ENCODE measurements at regions not wholly inside any gene's neighbourhood (a gene's known extent, or its start where the extent isn't known, plus 50 kb on each side); places are given as distances from the start of the nearest gene placed in this dataset.

- Histone ChIP-seq H3K4me1 (no peaks in the 10 kb centered on the region), H3K36me3 (no peaks in the 10 kb centered on the region), H3K9me3 (no peaks in the 10 kb centered on the region), H3K4me3 (no peak overlapping the region), H3K27me3 (no peaks in the 10 kb centered on the region), H3K27ac (no peak overlapping the region)
- intact Hi-C loops (cut with DNase I), result no loop called here
- peak; percentile 13 for ATAC-seq
- no peak for DNase-seq
- TF ChIP-seq CTCF (IDR thresholded peaks at IDR 0.05), result no peak
Observed at GRCh38 chr5:110019119-110019518, 329.4 kb downstream of the MAN2A1 start.

DNA sequence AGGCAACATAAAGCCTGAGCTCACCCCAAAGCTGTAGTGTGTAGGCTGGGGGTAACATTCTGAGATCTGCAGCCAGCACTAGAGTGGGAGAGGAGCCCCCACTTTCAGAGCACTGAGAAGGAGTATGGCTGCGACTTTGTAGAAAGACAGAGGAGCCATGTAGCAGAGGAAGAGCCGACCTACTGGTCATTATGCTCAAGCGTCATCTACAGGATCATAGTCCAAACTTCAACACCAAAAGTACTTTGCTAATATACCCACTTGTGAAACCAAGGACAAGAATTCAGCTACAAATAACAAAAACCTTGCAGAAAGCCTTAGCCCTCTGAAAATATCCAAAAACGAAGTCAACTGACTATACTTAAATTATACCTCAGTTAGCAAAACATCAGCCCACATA lies 330.1 kb downstream of the MAN2A1 start:
- no peaks in the 10 kb centered on the region for H3K27me3 ChIP-seq
- ATAC-seq (no peak), DNase-seq (no peak)
- no peak for TF ChIP-seq CTCF (IDR thresholded peaks at IDR 0.05)
- no peaks in the 10 kb centered on the region for H3K9me3 ChIP-seq
- intact Hi-C loops (cut with DNase I), result no loop called here
- no peaks in the 10 kb centered on the region for H3K36me3 ChIP-seq
- no peak overlapping the region for H3K27ac ChIP-seq
- no peaks in the 10 kb centered on the region for H3K4me1 ChIP-seq
- H3K4me3 ChIP-seq, result no peak overlapping the region

- TF ChIP-seq CTCF (IDR thresholded peaks at IDR 0.05), result no peak
- H3K27ac ChIP-seq, result no peak overlapping the region
- intact Hi-C loops (cut with DNase I), result no loop called here
- H3K4me1 ChIP-seq, result no peaks in the 10 kb centered on the region
- H3K36me3 ChIP-seq, result no peaks in the 10 kb centered on the region
- no peak overlapping the region for H3K4me3 ChIP-seq
- ATAC-seq (no peak), DNase-seq (no peak)
- H3K27me3 ChIP-seq, result no peaks in the 10 kb centered on the region
- no peaks in the 10 kb centered on the region for H3K9me3 ChIP-seq
Observed at GRCh38 chr5:110021251-110021650, 331.5 kb downstream of the MAN2A1 start.

DNA sequence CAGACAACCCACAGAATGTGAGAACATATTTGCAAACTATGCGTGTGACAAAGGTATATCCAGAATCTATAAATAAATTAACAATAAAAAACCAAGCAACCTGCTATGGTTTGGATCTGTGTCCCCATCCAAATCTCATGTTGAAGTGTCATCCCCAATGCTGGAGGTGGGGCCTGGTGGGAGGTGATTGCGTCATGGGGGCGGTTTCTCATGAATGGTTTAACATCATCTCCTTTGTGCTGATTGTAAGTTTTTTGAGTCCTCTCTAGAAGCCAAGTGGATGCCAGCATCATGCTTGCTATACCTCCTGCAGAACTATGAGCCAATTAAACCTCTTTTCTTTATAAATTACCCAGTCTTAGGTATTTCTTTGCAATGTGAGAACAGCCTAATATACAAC lies 335.4 kb downstream of the MAN2A1 start:
- Histone ChIP-seq H3K9me3 (no peaks in the 10 kb centered on the region), H3K4me3 (no peak overlapping the region), H3K27me3 (no peaks in the 10 kb centered on the region), H3K4me1 (no peaks in the 10 kb centered on the region), H3K36me3 (no peaks in the 10 kb centered on the region), H3K27ac (no peak overlapping the region)
- ATAC-seq (no peak), DNase-seq (no peak)
- intact Hi-C loops (cut with DNase I), result no loop called here
- no peak for TF ChIP-seq CTCF (IDR thresholded peaks at IDR 0.05)

DNA sequence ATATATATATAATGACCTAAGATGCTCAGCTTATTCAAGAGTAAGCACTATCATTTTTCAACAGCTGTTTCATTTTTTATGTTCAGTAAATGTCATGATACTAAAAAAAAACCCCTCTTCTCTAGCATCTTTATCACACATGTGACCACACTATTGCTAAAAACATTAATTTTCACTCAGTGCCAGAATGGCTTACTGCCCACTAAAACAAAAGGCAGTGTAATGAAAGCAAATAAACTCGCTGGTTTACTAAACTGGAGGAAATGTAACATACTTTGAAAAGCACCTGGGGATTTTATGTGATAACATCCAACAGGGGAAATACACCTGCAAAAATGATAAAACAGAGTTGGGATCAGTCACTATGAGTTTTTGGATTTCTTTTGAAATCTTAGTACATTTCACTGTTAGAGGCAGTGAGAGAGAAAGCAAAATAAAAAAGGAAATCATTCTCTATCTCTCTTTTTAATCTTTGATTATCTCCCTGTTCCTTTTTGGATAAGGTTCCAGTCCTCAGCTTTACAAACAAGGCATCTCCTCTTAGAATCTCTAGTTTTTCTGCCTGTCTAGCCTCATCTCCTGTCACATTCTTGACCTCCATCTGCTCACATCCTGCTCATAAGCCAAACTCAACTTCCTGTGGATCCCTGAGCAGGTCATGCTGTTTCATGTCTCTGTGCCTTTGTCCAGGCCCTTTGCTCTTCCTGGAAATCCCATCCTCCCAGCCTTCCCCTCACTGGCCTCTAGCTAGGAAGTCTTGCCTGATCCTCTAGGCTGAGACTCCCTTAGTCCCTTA lies 338.0 kb downstream of the MAN2A1 start:
- no peaks in the 10 kb centered on the region for H3K36me3 ChIP-seq
- DNase-seq, result no peak
- H3K4me1 ChIP-seq, result no peaks in the 10 kb centered on the region
- no peak for TF ChIP-seq CTCF (IDR thresholded peaks at IDR 0.05)
- no peak overlapping the region for H3K27ac ChIP-seq
- no peak overlapping the region for H3K4me3 ChIP-seq
- H3K27me3 ChIP-seq, result no peaks in the 10 kb centered on the region
- no peaks in the 10 kb centered on the region for H3K9me3 ChIP-seq
- ATAC-seq, result no peak
- intact Hi-C loops (cut with DNase I), result no loop called here
